A673 (cell line): ENCODE measurements at regions not wholly inside any gene's neighbourhood (a gene's known extent, or its start where the extent isn't known, plus 50 kb on each side); places are given as distances from the start of the nearest gene placed in this dataset.

Source experiments
- BruUV-seq: library from RNA; stranded (reverse); fragments of 400-500 nt; replicated peaks from 2 replicates; lab custom pipeline; 2021; lab: Mats Ljungman, UMichigan
- CTCF ChIA-PET: fragments of 300-600 bp; sonication (Branson Sonifier 250); formaldehyde crosslinking; loops from one replicate; lab custom pipeline; 2022; ENCODE audit warnings: antibody characterized with exemption; lab: Charles Lee
- POLR2A ChIA-PET: fragments of 300-600 bp; sonication (Branson Sonifier 250); formaldehyde crosslinking; loops from one replicate; lab custom pipeline; 2022; ENCODE audit warnings: antibody characterized with exemption; ENCODE audit not compliant: low non-redundant PET; lab: Charles Lee
- DNase-seq: peaks from one replicate; pipeline ENCODE4 v3.0.0-alpha.2; 2015; ENCODE audit warnings: low spot score
- H3K27ac ChIP-seq: fragments of 200-600 bp; sonication (generic); 2 replicates; pipeline ENCODE4 v1.5.1; 2016; ENCODE audit warnings: mixed run types, low read depth, mild to moderate bottlenecking, mixed read lengths, antibody characterized with exemption, low read length; ENCODE audit not compliant: poor library complexity, severe bottlenecking
- H3K27me3 ChIP-seq: fragments of 200-600 bp; sonication (generic); replicated peaks from 2 replicates; pipeline ENCODE4 v1.6.1; 2017; ENCODE audit warnings: mixed run types, low read depth, mild to moderate bottlenecking, mixed read lengths, antibody characterized with exemption, low read length; ENCODE audit not compliant: insufficient read depth, poor library complexity
- H3K36me3 ChIP-seq: fragments of 200-600 bp; sonication (generic); 2 replicates; pipeline ENCODE4 v1.6.1; 2016; ENCODE audit warnings: mixed run types, mild to moderate bottlenecking, mixed read lengths, antibody characterized with exemption, low read length; ENCODE audit not compliant: insufficient read depth, poor library complexity, severe bottlenecking
- H3K4me1 ChIP-seq: fragments of 200-600 bp; sonication (generic); 2 replicates; pipeline ENCODE4 v1.6.1; 2017; ENCODE audit warnings: mixed run types, mild to moderate bottlenecking, mixed read lengths, antibody characterized with exemption, low read length; ENCODE audit not compliant: insufficient read depth, poor library complexity, severe bottlenecking
- H3K4me3 ChIP-seq: fragments of 200-600 bp; sonication (generic); 2 replicates; pipeline ENCODE4 v1.5.1; 2016; ENCODE audit warnings: low read depth, mixed run types, mild to moderate bottlenecking, mixed read lengths, low read length; ENCODE audit not compliant: poor library complexity, severe bottlenecking
- H3K9me3 ChIP-seq: fragments of 200-600 bp; sonication (generic); 2 replicates; pipeline ENCODE4 v1.6.1; 2016; ENCODE audit warnings: mixed run types, low read depth, mild to moderate bottlenecking, mixed read lengths, antibody characterized with exemption, low read length; ENCODE audit not compliant: poor library complexity, severe bottlenecking
- EZH2 ChIP-seq: fragments of 200-600 bp; sonication (generic); IDR thresholded peaks from 2 replicates; pipeline ENCODE4 v1.6.1; 2017; ENCODE audit warnings: borderline replicate concordance, low read depth, mild to moderate bottlenecking, mixed read lengths, antibody characterized with exemption, low read length; ENCODE audit not compliant: poor library complexity, severe bottlenecking
- intact Hi-C: fragments of 100-400 bp; cut with micrococcal nuclease; formaldehyde crosslinking; loops from one replicate; pipeline ENCODE4 v1.10.0; 2022; ENCODE audit not compliant: unreplicated experiment
- TF ChIP-seq, protein P1 (sequence below): fragments of 300-800, 200-600 bp; sonication (generic); conservative IDR thresholded peaks from 2 replicates; pipeline ENCODE4 v1.5.1; 2017; ENCODE audit warnings: low read depth, mild to moderate bottlenecking, antibody characterized with exemption, low read length, moderate library complexity, mixed read lengths

DNA sequence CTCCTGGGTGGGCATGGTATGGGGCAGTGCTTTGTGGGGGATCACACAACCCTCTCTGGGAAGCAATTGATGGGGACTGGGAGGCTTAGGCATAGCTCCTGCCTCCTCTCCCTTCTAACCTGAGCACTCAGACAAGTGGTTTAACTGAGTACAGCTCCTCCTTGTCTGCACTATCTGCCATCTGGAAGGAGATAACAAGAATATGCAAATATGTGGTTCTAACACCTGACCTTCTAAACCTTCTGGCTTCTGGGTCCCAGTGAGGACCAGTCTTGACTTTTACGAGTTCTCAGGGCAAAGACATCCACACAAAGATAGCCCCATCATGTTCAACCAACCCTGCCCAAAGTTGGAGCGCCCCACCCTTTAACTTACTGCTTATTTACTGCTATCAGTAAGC lies 381.0 kb upstream of the TSHZ3 start:
- Histone ChIP-seq H3K4me3 (no peak overlapping the region), H3K27ac (no peak overlapping the region), H3K9me3 (no peaks in the 10 kb centered on the region), H3K27me3 (no peaks in the 10 kb centered on the region), H3K36me3 (no peaks in the 10 kb centered on the region), H3K4me1 (no peaks in the 10 kb centered on the region)
- ChIA-PET CTCF (no interaction called here), POLR2A (no interaction called here)
- intact Hi-C loops: no loop called here
- no TSS peak for BruUV-seq
- TF ChIP-seq EZH2: no peak
- TF ChIP-seq, protein P1, sequence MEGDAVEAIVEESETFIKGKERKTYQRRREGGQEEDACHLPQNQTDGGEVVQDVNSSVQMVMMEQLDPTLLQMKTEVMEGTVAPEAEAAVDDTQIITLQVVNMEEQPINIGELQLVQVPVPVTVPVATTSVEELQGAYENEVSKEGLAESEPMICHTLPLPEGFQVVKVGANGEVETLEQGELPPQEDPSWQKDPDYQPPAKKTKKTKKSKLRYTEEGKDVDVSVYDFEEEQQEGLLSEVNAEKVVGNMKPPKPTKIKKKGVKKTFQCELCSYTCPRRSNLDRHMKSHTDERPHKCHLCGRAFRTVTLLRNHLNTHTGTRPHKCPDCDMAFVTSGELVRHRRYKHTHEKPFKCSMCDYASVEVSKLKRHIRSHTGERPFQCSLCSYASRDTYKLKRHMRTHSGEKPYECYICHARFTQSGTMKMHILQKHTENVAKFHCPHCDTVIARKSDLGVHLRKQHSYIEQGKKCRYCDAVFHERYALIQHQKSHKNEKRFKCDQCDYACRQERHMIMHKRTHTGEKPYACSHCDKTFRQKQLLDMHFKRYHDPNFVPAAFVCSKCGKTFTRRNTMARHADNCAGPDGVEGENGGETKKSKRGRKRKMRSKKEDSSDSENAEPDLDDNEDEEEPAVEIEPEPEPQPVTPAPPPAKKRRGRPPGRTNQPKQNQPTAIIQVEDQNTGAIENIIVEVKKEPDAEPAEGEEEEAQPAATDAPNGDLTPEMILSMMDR: no peak
- DNase-seq: no peak

DNA sequence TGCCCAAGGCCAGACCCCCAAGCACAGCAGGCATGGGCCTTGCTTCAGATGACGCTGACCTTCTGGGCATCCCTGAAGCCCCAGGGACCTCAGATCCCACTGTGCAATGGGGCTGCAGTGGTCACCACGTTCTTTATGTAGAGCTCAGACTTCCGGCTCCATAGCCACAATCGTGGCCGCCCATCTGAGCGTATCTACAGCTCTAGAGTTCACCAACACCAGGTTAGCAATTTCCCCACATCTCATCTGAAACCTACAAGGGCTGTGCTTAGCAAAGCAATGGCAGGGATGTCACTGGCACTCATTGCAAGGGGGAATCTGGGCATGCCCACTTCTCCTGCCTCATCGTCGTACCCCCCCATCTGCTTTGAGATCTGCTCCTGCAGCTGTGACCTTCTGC lies 384.4 kb upstream of the TSHZ3 start:
- TF ChIP-seq, protein P1: no peak
- no peak for TF ChIP-seq EZH2
- intact Hi-C loops: no loop called here
- no peak for DNase-seq
- ChIA-PET CTCF (no interaction called here), POLR2A (no interaction called here)
- no peaks in the 10 kb centered on the region for H3K4me1 ChIP-seq
- no peak overlapping the region for H3K4me3 ChIP-seq
- no peaks in the 10 kb centered on the region for H3K27me3 ChIP-seq
- H3K36me3 ChIP-seq: no peaks in the 10 kb centered on the region
- no peaks in the 10 kb centered on the region for H3K9me3 ChIP-seq
- H3K27ac ChIP-seq: no peak overlapping the region
- no TSS peak for BruUV-seq

DNA sequence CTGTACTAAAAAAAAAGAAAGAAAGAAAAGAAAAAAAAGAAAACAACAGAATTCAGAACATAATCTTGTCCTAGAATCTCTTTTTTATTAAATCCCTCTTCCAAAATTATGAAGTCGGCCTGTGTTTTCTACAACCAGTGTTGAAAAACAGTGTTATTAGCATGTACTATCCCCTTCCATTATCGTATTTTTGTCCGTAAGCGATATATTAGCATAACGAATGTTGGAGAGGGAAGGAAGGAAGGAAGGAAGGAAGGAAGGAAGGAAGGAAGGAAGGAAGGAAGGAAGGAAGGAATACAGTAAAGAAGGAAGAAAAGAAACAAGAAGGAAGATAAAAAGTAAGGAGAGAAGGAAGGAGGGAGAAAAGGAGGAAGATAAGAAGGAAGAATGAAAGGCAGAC lies 393.0 kb upstream of the TSHZ3 start:
- H3K4me3 ChIP-seq: no peak overlapping the region
- POLR2A ChIA-PET: no interaction called here

More for the DNA sequence above, 393.0 kb upstream of the TSHZ3 start:
- H3K9me3 ChIP-seq: no peaks in the 10 kb centered on the region
- CTCF ChIA-PET: no interaction called here
- H3K27me3 ChIP-seq: no peaks in the 10 kb centered on the region
- H3K36me3 ChIP-seq: no peaks in the 10 kb centered on the region
- intact Hi-C loops: no loop called here
- no TSS peak for BruUV-seq
- peak overlapping the region; percentile 58 for H3K27ac ChIP-seq
- no peak for TF ChIP-seq EZH2
- TF ChIP-seq, protein P1: no peak
- peak; percentile 35 for DNase-seq
- no peaks in the 10 kb centered on the region for H3K4me1 ChIP-seq
